Tibial artery (tissue), 4 donors: ENCODE measurements at regions not wholly inside any gene's neighbourhood (a gene's known extent, or its start where the extent isn't known, plus 50 kb on each side); places are given as distances from the start of the nearest gene placed in this dataset.

ENCODE experiments used
- DNase-seq, 2 donors: peaks; one replicate each; pipeline ENCODE4 v3.0.0-alpha.2; 2019
- H3K27ac ChIP-seq, 2 donors: fragments of 200-600 bp; sonication (generic) in 1 of 2; 1 replicate in 1 of 2; 2 replicates in 1 of 2; pipeline ENCODE4 v1.5.1; 2018 to 2019; ENCODE audit warnings: mild to moderate bottlenecking in 1 of 2
- H3K27me3 ChIP-seq, 2 donors: fragments of 200-600 bp; sonication (generic) in 1 of 2; one replicate each; pipeline versions ENCODE4 v1.5.1 to v1.6.0; 2016 to 2019
- H3K36me3 ChIP-seq, 3 donors: fragments of 200-600 bp; sonication (generic) in 2 of 3; one replicate each; pipeline ENCODE4 v1.5.1; 2016 to 2019; ENCODE audit warnings: mild to moderate bottlenecking in 2 of 3
- H3K4me1 ChIP-seq, 4 donors: fragments of 200-600 bp; sonication (generic) in 2 of 4; 1 replicate in 3 of 4; 2 replicates in 1 of 4; pipeline ENCODE4 v1.5.1; 2016 to 2019
- H3K4me3 ChIP-seq, 2 donors: fragments of 200-600 bp; sonication (generic) in 1 of 2; 1 replicate in 1 of 2; 2 replicates in 1 of 2; pipeline ENCODE4 v1.5.1; 2018 to 2019; ENCODE audit warnings: mild to moderate bottlenecking in 2 of 2
- H3K9me3 ChIP-seq, 3 donors: fragments of 200-600 bp; sonication (generic) in 1 of 3; one replicate each; pipeline ENCODE4 v1.5.1; 2016 to 2019
- intact Hi-C: fragments of 100-400 bp; cut with DNase I; formaldehyde crosslinking; loops from one replicate; pipeline ENCODE4 v1.15.0; 2023; ENCODE audit warnings: low total_unique reads
- TF ChIP-seq, protein P1 (sequence below), 2 experiments: fragments of 200-600 bp in 1 of 2; fragments of 450-650 bp in 1 of 2; IDR thresholded peaks; one replicate each; pipeline ENCODE4 v1.5.1; 2017 to 2019; ENCODE audit warnings: antibody characterized with exemption in 2 of 2, mild to moderate bottlenecking in 1 of 2, moderate library complexity in 1 of 2

DNA sequence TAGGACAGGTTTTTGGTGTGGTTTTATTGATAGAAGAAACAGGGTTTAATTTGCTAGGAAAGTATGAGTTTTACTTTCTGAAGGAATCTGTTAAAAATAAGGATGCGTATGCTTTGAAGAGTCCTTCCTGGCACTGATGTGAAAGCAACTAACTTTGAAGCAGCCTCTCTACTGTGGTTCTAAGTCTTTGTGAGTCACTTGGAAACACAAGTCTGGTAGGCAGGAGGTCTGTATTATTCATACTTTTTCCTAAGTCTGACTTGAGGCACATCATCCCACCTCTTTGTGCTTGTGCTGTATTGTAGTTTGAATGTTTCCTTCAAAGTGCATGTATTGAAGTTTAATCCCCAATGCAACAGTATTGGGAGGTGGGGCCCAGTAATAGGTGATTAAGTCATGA lies 129.0 kb downstream of the TAF11L14 start:
- intact Hi-C loops: no loop called here
- DNase-seq: no peak
- H3K4me3 ChIP-seq: no peak overlapping the region
- H3K27ac ChIP-seq: no peak overlapping the region
- H3K27me3 ChIP-seq: no peaks in the 10 kb centered on the region
- no peaks in the 10 kb centered on the region for H3K36me3 ChIP-seq
- H3K4me1 ChIP-seq: no peaks in the 10 kb centered on the region
- no peaks in the 10 kb centered on the region for H3K9me3 ChIP-seq
- TF ChIP-seq, protein P1, sequence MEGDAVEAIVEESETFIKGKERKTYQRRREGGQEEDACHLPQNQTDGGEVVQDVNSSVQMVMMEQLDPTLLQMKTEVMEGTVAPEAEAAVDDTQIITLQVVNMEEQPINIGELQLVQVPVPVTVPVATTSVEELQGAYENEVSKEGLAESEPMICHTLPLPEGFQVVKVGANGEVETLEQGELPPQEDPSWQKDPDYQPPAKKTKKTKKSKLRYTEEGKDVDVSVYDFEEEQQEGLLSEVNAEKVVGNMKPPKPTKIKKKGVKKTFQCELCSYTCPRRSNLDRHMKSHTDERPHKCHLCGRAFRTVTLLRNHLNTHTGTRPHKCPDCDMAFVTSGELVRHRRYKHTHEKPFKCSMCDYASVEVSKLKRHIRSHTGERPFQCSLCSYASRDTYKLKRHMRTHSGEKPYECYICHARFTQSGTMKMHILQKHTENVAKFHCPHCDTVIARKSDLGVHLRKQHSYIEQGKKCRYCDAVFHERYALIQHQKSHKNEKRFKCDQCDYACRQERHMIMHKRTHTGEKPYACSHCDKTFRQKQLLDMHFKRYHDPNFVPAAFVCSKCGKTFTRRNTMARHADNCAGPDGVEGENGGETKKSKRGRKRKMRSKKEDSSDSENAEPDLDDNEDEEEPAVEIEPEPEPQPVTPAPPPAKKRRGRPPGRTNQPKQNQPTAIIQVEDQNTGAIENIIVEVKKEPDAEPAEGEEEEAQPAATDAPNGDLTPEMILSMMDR (IDR thresholded peaks at IDR 0.05): no peak

DNA sequence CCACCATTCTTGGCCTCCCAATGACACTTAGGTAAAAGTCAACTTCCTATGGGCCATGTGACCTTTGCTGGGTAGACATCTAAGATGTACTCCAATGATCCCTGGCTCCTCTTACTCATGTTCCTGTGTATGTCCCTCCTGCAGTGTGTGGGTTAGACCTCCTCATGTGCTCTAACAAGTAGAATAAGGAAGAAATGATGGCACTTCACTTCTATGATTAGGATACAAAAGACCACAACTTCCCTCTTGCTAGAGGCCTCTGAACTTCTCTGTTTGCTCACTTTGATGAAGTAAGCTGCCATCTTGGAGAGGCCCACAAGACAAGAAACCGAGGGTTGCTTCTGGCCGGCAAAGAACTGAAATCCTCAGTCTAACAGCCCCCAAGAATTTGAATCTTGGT lies 131.8 kb downstream of the TAF11L14 start:
- Histone ChIP-seq H3K36me3 (no peaks in the 10 kb centered on the region), H3K9me3 (no peaks in the 10 kb centered on the region), H3K4me1 (no peaks in the 10 kb centered on the region), H3K4me3 (no peak overlapping the region), H3K27me3 (no peaks in the 10 kb centered on the region), H3K27ac (no peak overlapping the region)
- DNase-seq: no peak
- TF ChIP-seq, protein P1 (IDR thresholded peaks at IDR 0.05): no peak
- intact Hi-C loops: no loop called here

DNA sequence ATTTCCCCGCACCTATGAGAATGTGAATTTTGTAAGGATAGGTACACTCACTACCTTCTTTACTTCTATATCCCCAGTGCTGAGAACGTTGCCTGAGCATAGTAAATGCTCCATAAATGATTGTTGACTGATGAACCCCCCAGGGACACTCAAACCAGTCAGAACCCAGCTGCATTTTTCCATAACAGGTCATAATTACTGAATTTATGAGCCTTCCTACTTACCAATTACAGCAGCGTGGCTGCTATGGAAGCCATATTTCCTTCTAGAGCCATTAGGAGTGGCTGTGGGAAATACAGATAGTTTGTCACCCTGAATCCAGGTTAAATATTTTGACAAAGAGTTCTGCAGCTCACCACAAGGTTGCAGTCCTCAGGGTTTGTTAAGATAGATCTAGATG lies 135.0 kb downstream of the TAF11L14 start:
- Histone ChIP-seq H3K9me3 (no peaks in the 10 kb centered on the region), H3K27me3 (no peaks in the 10 kb centered on the region), H3K36me3 (no peaks in the 10 kb centered on the region), H3K4me1 (no peaks in the 10 kb centered on the region), H3K27ac (no peak overlapping the region), H3K4me3 (no peak overlapping the region)
- no peak for DNase-seq
- TF ChIP-seq, protein P1 (IDR thresholded peaks at IDR 0.05): no peak
- intact Hi-C loops: no loop called here

DNA sequence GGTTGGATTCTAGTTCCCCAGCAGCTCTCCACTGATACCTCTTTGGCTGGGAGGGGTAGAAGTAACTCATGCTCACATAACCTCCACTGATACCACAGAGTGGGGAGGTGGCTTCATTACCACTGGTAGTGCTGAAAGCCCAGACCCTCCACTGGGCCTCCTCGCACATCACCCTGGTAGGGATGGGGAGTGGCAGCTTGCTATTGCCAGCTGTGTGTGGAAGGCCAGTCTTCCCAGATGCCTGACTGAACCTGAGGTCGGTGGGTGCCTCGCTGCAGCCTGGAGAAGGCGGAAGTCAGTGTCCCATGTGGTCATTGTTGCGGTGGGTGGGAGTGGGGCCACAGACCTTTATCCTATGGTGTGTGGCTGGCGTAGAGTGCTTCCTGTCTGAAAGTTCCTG lies 138.0 kb downstream of the TAF11L14 start:
- no peak overlapping the region for H3K4me3 ChIP-seq
- no peaks in the 10 kb centered on the region for H3K27me3 ChIP-seq
- no peaks in the 10 kb centered on the region for H3K36me3 ChIP-seq
- no peak for DNase-seq
- intact Hi-C loops: no loop called here
- no peaks in the 10 kb centered on the region for H3K9me3 ChIP-seq
- no peak overlapping the region for H3K27ac ChIP-seq
- TF ChIP-seq, protein P1 (IDR thresholded peaks at IDR 0.05): no peak
- H3K4me1 ChIP-seq: no peaks in the 10 kb centered on the region

DNA sequence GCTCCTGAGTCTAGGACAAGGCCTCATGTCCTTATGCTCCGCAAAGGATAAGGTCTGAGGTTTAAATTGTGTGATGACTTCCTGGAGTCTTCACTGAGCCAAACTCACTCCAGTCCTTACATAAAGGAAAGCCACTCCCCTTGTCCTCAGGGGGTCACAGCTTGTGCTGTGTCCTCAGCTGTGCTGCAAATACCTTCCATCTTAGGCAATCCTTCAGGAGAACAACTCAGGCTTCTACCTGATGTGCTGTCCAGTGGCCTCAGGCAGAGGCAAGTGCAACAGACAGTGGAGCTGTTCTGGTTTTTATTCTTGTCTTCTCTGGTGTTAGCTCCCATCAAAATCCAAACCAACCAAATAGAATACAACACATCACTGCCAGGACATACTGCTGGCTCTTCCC lies 151.5 kb downstream of the TAF11L14 start:
- TF ChIP-seq, protein P1 (IDR thresholded peaks at IDR 0.05): no peak

DNA sequence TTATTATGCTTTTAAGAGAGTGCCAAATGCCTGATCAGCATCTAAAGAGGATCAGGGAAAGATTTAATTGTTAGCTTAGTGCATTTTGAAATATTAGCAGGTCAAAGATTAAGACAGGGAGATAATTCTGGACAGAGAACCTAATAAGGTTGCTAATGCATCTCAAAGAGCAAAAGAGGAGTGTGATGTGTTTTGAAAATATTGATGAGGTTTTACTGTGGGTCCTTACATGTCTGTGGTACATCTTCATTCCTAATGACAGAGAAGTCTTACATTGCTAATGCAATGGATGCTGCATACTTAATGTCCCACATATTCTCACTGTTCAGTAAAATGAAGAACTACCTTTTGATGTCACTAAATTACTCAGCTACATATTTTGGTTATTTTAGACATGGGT lies 154.1 kb downstream of the TAF11L14 start:
- Histone ChIP-seq H3K36me3 (no peaks in the 10 kb centered on the region), H3K4me3 (no peak overlapping the region), H3K4me1 (no peaks in the 10 kb centered on the region), H3K27ac (no peak overlapping the region), H3K9me3 (no peaks in the 10 kb centered on the region), H3K27me3 (no peaks in the 10 kb centered on the region)
- intact Hi-C loops: no loop called here
- DNase-seq: no peak
- TF ChIP-seq, protein P1 (IDR thresholded peaks at IDR 0.05): no peak

More for the DNA sequence above, 151.5 kb downstream of the TAF11L14 start:
- intact Hi-C loops: no loop called here
- H3K36me3 ChIP-seq: no peaks in the 10 kb centered on the region
- DNase-seq: no peak
- H3K4me3 ChIP-seq: no peak overlapping the region
- H3K27ac ChIP-seq: no peak overlapping the region
- H3K9me3 ChIP-seq: no peaks in the 10 kb centered on the region
- no peaks in the 10 kb centered on the region for H3K27me3 ChIP-seq
- H3K4me1 ChIP-seq: no peaks in the 10 kb centered on the region
